Activated naive CD8-positive, alpha-beta T cell treated with anti-CD3 and anti-CD28 coated beads for 36 hours (primary cell): ENCODE measurements at regions not wholly inside any gene's neighbourhood (a gene's known extent, or its start where the extent isn't known, plus 50 kb on each side); places are given as distances from the start of the nearest gene placed in this dataset.
"Not testable (repeated sequence)": the region's sequence is repeated elsewhere in the genome, so short reads cannot be mapped to it uniquely, and the experiment has no call there.

Experiments used
- DNase-seq: peaks from one replicate; pipeline ENCODE4 v3.0.0; 2021
- H3K27ac Mint-ChIP-seq: one replicate; pipeline ENCODE4 v1.8.0; 2022; ENCODE audit warnings: mild to moderate bottlenecking, moderate library complexity, mixed read lengths
- H3K27me3 Mint-ChIP-seq: one replicate; pipeline ENCODE4 v1.8.0; 2022; ENCODE audit warnings: mild to moderate bottlenecking, mixed read lengths
- H3K36me3 Mint-ChIP-seq: one replicate; pipeline ENCODE4 v1.8.0; 2021; ENCODE audit warnings: mild to moderate bottlenecking, mixed read lengths
- H3K4me1 Mint-ChIP-seq: one replicate; pipeline ENCODE4 v1.8.0; 2021; ENCODE audit warnings: mixed read lengths
- H3K4me3 Mint-ChIP-seq: one replicate; pipeline ENCODE4 v1.8.0; 2022; ENCODE audit warnings: mild to moderate bottlenecking, moderate library complexity, mixed read lengths
- H3K9me3 Mint-ChIP-seq: one replicate; pipeline ENCODE4 v1.8.0; 2022; ENCODE audit warnings: mixed read lengths

DNA sequence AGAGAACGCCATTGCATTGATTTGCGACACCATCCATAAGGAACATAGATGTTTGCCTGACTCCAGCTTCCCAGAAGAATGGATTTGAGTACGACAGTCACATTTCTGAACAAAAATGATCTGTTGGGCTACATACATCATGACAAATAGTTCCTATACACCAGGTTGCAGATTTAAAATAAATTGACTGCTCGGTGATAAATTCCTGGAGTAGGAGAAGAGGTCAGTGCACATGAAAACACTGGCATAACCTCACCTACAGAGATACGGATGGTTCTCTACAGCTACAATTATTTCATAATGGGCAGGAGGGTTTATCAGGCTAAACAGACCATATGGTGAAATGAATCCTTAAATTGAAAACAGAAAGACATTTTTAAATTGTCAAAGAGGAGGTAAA lies 316.5 kb upstream of the ADARB2 start:
- Mint-ChIP-seq H3K27ac (no peak overlapping the region), H3K9me3 (peaks cover 2% of the 10 kb centered on the region), H3K4me1 (no peaks in the 10 kb centered on the region), H3K36me3 (no peaks in the 10 kb centered on the region), H3K27me3 (peaks cover 3% of the 10 kb centered on the region), H3K4me3 (no peak overlapping the region)
- no peak for DNase-seq

DNA sequence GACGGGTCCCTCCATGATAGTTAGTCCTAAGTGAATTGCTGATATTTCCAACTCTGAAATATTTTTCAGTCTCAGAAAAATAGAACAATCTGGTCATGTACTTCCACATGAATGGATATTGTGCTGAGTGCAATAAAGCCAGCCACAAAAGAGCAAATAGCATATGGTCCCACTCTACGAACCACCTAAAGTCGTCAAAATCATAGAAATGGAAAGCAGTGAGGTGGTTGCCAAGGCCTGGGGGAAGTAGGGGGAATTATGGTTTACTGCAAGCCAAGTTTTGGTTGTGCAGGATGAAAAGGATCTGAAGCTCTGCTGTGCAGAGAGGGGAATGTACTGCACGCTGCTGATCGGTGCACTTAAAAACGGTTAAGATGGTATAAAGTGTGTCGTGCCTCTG lies 313.8 kb upstream of the ADARB2 start:
- Mint-ChIP-seq H3K4me1 (no peaks in the 10 kb centered on the region), H3K27me3 (no peaks in the 10 kb centered on the region), H3K4me3 (no peak overlapping the region), H3K36me3 (no peaks in the 10 kb centered on the region), H3K9me3 (peaks cover 2% of the 10 kb centered on the region), H3K27ac (no peak overlapping the region)
- no peak for DNase-seq

DNA sequence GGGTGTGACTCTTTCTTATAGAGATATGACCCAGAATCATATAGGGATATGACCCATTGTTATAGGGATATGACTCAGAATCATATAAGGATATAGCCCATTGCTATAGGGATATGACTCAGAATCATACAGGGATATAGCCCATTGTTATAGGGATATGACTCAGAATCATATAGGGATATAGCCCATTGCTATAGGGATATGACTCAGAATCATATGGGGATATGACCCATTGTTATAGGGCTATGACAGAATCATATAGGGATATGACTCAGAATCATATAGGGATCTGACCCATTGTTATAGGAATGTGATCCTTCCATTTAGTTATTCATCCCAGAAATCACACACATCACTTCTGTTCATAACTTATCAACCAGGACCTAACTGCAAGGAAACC lies 312.2 kb upstream of the ADARB2 start:
- H3K4me1 Mint-ChIP-seq, result no peaks in the 10 kb centered on the region
- DNase-seq, result no peak
- H3K4me3 Mint-ChIP-seq, result no peak overlapping the region
- H3K9me3 Mint-ChIP-seq, result peaks cover 2% of the 10 kb centered on the region
- H3K36me3 Mint-ChIP-seq, result no peaks in the 10 kb centered on the region
- no peaks in the 10 kb centered on the region for H3K27me3 Mint-ChIP-seq
- H3K27ac Mint-ChIP-seq, result no peak overlapping the region

DNA sequence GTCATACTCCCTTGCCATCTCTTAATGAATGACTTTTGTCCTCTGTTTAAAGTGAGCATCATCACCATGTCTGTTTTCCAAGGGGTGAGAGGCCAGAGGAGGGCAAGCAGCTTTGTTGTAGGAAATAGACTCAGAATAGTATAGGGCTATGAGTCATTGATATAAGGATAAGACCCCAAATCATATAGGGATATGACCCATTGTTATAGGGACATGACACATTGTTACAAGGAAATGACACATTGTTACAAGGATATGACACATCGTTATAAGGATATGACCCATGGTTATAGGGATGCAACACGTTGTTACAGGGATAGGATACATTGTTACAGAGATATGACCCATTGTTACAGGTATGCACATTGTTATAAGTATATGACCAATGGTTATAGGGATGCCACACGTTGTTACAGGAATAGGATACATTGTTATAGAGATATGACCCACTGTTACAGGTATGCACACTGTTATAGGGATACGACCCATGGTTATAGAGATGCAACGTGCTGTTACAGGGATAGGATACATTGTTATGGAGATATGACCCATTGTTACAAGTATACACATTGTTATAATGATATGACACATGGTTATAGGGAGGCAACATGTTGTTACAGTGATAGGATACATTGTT lies 311.1 kb upstream of the ADARB2 start:
- Mint-ChIP-seq H3K4me3 (no peak overlapping the region), H3K27ac (no peak overlapping the region), H3K36me3 (no peaks in the 10 kb centered on the region), H3K4me1 (no peaks in the 10 kb centered on the region), H3K27me3 (no peaks in the 10 kb centered on the region), H3K9me3 (peaks cover 2% of the 10 kb centered on the region)
- no peak for DNase-seq

DNA sequence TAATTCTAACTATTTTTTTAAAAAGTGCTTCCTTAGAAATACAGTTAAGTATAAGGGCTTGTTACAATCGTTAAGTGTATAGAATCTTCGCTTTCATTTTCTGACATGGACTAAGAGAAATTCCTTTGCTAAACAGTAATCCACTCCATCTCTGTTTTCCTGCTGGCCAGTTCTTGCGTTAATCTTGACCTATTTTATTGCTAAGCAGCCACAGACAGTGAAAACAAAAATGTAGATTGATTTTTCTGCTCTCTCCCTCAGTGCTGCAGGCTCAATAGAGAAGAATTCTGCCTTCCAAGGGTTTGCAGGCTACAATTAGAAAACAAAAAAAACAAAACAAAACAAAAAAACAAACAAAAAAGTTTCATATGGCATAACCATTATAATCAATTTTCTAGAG lies 310.4 kb upstream of the ADARB2 start:
- Mint-ChIP-seq H3K4me1 (no peaks in the 10 kb centered on the region), H3K4me3 (no peak overlapping the region), H3K36me3 (no peaks in the 10 kb centered on the region), H3K27me3 (no peaks in the 10 kb centered on the region), H3K9me3 (peaks cover 2% of the 10 kb centered on the region), H3K27ac (no peak overlapping the region)
- no peak for DNase-seq

DNA sequence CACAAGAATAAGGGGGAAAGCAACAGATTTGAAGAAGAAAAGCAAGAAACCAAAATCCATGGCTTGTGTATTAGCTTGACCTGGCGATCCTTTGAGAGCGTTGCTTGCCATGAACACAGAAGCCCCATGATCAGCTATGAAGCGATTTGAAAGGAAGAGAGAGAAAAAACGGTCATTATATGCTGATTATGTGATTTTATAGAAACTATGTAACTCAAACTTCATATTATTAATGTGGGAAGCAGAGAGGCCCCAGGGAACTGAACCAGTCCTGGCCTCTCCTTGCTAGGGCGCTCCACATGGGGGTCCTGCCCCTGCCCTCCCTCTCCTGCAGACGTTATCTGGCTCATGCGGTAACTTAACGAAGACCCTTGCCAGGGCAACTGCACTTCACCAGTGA lies 306.1 kb upstream of the ADARB2 start:
- no peaks in the 10 kb centered on the region for H3K27me3 Mint-ChIP-seq
- H3K27ac Mint-ChIP-seq, result no peak overlapping the region
- H3K9me3 Mint-ChIP-seq, result no peaks in the 10 kb centered on the region
- no peak for DNase-seq
- H3K4me3 Mint-ChIP-seq, result no peak overlapping the region
- no peaks in the 10 kb centered on the region for H3K36me3 Mint-ChIP-seq
- no peaks in the 10 kb centered on the region for H3K4me1 Mint-ChIP-seq

DNA sequence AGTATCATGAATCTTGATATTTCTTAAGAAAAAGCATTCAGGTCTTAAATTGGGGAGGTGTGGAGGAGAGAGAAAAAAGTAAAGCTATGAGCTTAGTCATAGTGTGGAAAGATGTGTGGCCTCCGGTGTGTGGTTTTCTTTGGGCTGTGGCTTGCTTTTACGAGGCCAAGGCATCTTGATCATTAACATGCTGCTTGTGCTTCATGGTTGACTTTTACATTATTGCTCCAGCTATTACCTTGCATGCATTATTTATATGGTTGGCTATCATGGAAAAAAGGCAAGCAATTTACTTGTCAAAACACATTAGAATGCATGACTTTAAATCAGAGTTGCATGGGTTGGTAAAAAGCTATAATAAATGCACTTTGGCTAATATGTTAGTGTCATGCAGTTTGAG lies 300.7 kb upstream of the ADARB2 start:
- no peaks in the 10 kb centered on the region for H3K36me3 Mint-ChIP-seq
- no peaks in the 10 kb centered on the region for H3K27me3 Mint-ChIP-seq
- H3K9me3 Mint-ChIP-seq, result peaks cover 2% of the 10 kb centered on the region
- H3K4me1 Mint-ChIP-seq, result no peaks in the 10 kb centered on the region
- no peak overlapping the region for H3K4me3 Mint-ChIP-seq
- H3K27ac Mint-ChIP-seq, result no peak overlapping the region
- DNase-seq, result no peak

DNA sequence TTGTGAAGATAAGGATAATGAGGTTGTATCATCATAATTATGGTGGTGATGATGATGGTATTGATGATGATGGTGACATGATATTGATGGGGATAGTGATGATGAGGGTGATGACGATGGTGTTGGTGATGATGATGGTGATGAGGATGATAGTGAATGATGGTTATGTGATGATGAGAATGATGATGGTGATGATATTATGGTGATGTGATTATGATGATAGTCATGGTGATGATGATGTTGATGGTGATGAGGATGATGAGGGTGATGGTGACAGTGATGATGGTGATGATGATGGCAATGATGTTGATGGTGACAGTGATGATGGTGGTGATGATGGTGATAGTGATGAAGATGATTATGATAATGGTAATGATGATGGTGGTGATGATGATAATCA lies 299.9 kb upstream of the ADARB2 start:
- peaks cover 4% of the 10 kb centered on the region for H3K9me3 Mint-ChIP-seq
- no peaks in the 10 kb centered on the region for H3K4me1 Mint-ChIP-seq
- no peak overlapping the region for H3K4me3 Mint-ChIP-seq
- no peaks in the 10 kb centered on the region for H3K27me3 Mint-ChIP-seq
- no peak for DNase-seq
- no peak overlapping the region for H3K27ac Mint-ChIP-seq
- no peaks in the 10 kb centered on the region for H3K36me3 Mint-ChIP-seq

DNA sequence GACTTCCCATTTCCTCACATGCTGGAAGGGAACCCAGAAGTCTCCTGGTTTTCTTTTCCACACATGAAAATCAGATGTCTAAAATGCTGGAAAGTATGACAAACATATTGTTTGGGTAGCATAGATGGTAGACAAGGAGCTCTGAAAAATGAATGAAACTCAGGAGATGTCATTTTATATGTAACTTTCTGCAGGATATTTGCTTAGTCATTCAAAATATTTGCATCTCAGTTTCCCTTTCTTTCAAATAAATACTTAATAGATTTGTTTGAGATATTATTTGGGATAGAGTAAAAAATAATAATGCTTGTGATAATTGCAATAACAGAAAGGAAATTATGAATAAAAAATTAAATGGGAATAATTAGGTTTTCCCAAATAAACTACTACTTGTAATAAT lies 298.9 kb upstream of the ADARB2 start:
- Mint-ChIP-seq H3K27ac (no peak overlapping the region), H3K4me1 (no peaks in the 10 kb centered on the region), H3K27me3 (no peaks in the 10 kb centered on the region), H3K36me3 (no peaks in the 10 kb centered on the region), H3K4me3 (no peak overlapping the region), H3K9me3 (peaks cover 7% of the 10 kb centered on the region)
- DNase-seq, result no peak

DNA sequence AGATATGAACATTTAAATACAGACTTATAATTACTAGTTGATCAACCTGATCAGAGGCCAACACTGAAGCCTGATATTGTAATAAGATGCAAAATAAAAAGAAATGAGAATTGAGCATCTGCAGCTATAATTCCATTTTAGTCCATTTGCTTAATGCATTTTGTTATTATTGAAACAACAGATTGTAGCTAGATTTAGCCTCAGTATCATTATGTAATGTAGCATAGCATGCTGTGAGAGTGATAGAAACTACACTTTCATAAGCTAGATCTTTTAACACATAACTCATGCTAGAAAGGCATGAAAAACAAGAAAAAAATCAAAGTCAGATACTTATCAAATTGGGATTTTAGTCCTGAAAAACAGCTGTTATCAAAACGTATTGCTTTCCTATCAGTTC lies 292.7 kb upstream of the ADARB2 start:
- Mint-ChIP-seq H3K4me3 (no peak overlapping the region), H3K4me1 (no peaks in the 10 kb centered on the region), H3K27me3 (no peaks in the 10 kb centered on the region), H3K9me3 (peaks cover 5% of the 10 kb centered on the region), H3K36me3 (no peaks in the 10 kb centered on the region), H3K27ac (no peak overlapping the region)
- DNase-seq, result no peak

DNA sequence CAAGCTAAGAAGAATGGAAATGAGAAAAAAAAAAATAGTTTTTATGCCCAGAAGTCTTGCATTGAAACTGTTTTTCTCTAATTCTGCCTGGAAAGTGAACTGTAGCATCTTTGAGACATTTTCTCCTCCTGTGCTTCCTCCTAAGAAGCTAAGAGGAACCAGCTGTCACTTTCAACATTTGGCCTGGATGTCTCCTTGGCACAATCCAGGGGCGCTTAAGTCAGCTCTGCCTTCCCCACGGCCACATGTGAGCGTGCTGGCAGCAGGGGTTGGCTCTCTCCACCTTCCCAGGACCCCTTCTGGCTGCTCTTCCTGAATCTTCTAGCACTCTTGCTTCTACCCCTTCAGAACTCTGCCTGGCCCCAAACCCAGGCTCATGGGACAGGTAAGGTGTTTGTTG lies 289.6 kb upstream of the ADARB2 start:
- Mint-ChIP-seq H3K27ac (no peak overlapping the region), H3K36me3 (no peaks in the 10 kb centered on the region), H3K4me3 (no peak overlapping the region), H3K4me1 (no peaks in the 10 kb centered on the region), H3K9me3 (no peaks in the 10 kb centered on the region), H3K27me3 (no peaks in the 10 kb centered on the region)
- DNase-seq, result no peak

DNA sequence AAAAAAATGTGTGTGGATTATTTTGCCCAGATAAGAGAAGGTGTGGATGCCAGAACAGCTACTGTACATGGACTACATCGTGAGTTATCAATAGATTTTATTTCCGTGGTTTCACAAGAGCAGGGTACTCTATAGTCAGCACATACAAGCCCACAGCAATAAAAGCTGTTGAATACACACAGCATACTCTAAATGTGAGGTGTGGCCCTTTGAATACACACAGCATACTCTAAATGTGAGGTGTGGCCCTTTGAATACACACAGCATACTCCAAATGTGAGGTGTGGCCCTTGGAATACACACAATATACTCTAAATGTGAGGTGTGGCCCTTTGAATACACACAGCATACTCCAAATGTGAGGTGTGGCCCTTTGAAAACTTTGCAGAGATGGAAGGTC lies 287.4 kb upstream of the ADARB2 start:
- H3K4me3 Mint-ChIP-seq, H3K4me1 Mint-ChIP-seq, H3K9me3 Mint-ChIP-seq, H3K27ac Mint-ChIP-seq, H3K36me3 Mint-ChIP-seq, DNase-seq, H3K27me3 Mint-ChIP-seq: not testable (repeated sequence)

DNA sequence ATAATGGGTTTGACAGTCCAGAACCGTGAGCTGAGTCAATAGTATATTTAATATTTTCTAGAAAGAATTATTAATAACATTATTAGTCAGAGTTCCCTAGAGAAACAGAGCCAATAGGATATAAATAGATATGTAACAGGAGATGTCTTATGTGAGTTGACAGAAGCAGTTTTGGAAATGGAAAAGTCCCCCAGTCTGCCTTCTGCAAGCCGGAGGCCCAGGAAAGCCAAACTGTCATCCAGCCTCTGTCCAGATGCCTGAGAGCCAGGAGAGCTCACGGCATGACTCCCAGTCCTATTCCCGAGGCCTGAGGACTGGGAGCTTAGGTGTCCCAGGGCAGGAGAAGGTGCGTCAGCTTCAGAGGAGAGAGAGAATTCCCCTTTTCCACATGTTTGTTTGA lies 286.4 kb upstream of the ADARB2 start:
- no peaks in the 10 kb centered on the region for H3K36me3 Mint-ChIP-seq
- H3K27ac Mint-ChIP-seq, result no peak overlapping the region
- H3K4me3 Mint-ChIP-seq, result no peak overlapping the region
- no peaks in the 10 kb centered on the region for H3K27me3 Mint-ChIP-seq
- no peaks in the 10 kb centered on the region for H3K4me1 Mint-ChIP-seq
- H3K9me3 Mint-ChIP-seq, result no peaks in the 10 kb centered on the region
- no peak for DNase-seq

DNA sequence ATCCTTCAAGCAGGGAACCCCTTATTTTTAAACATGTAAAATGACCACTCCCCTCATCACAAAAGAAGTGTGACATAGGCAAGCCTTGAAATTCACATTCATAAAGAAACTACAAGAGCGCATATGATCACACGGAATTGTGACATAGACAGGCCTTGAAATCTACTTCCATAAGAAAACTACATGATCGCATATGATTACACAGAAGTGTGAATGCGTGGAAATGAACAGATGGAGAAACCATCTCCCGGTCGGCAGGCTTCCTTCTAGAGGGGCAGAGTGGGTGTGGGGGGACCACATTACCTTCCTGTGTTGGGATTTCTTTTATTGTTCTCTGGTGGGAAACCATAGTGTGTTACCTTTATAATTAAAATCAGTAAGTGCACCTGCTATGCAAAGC lies 285.1 kb upstream of the ADARB2 start:
- no peaks in the 10 kb centered on the region for H3K27me3 Mint-ChIP-seq
- no peaks in the 10 kb centered on the region for H3K4me1 Mint-ChIP-seq
- DNase-seq, result no peak

DNA sequence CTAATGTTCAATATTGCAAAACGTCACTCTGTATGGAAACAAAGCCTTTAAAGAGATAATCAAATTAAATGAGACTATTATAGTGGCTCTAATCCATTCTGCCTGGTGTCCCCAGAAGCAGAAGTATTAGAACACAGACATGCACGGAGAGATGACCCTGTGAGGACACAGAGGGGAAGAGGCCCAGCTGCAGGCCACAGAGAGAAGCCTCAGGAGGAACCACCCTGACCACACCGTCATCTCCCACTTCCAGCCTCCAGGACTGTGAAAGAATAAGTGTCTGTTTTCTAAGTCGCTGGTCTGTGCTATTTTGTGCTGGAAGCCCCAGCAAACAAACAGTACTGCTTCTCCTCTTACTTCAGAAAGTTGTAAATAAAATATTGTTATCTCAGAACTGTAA lies 283.5 kb upstream of the ADARB2 start:
- H3K27ac Mint-ChIP-seq, result no peak overlapping the region
- H3K4me1 Mint-ChIP-seq, result no peaks in the 10 kb centered on the region
- H3K9me3 Mint-ChIP-seq, result no peaks in the 10 kb centered on the region
- DNase-seq, result no peak
- H3K4me3 Mint-ChIP-seq, result no peak overlapping the region
- H3K27me3 Mint-ChIP-seq, result no peaks in the 10 kb centered on the region
- no peaks in the 10 kb centered on the region for H3K36me3 Mint-ChIP-seq

More for the DNA sequence above, 285.1 kb upstream of the ADARB2 start:
- H3K9me3 Mint-ChIP-seq, result no peaks in the 10 kb centered on the region
- no peak overlapping the region for H3K27ac Mint-ChIP-seq
- no peak overlapping the region for H3K4me3 Mint-ChIP-seq
- no peaks in the 10 kb centered on the region for H3K36me3 Mint-ChIP-seq

DNA sequence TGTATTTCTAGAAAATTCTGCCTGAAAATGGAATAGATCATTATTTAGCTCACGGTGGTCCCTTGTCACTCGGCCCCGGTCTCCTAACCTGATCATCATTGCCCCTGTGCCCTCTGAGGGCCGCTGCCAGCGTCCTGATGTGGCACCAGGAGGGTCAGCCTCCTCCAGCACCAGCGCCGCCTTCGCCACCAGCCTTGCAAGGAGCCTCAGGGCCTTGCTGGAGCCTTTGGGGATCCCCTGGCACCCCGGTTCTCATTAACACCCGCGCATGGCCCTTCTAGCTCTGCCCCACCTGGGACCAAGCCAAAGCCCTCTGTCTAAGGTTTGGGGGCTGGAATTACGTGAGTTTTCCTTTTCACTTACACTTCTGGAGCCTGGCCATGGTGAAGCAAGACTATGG lies 282.5 kb upstream of the ADARB2 start:
- no peak for DNase-seq
- H3K9me3 Mint-ChIP-seq, result no peaks in the 10 kb centered on the region
- H3K4me1 Mint-ChIP-seq, result no peaks in the 10 kb centered on the region
- H3K27me3 Mint-ChIP-seq, result no peaks in the 10 kb centered on the region
- H3K36me3 Mint-ChIP-seq, result no peaks in the 10 kb centered on the region
- H3K27ac Mint-ChIP-seq, result no peak overlapping the region
- no peak overlapping the region for H3K4me3 Mint-ChIP-seq

DNA sequence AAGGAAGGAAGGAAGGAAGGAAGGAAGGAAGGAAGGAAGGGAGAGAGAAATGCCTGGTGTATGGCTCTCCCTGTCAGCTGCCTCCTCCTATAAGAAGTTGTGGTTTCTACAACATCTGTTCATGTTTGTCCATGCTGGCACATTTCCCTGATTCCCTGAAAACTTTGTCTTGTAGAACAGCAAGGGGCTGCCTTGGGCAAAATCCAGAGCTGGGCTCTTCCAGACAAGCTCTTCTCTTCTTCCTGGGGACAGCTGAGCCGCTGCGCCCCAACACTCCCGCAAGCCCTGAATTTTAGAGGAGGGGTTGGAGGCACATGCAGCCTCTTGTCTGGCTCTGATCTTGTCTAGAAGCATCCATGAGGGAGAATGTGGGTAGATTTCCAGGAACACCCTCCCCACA lies 282.0 kb upstream of the ADARB2 start:
- no peak overlapping the region for H3K4me3 Mint-ChIP-seq
- H3K27ac Mint-ChIP-seq, result no peak overlapping the region
- H3K4me1 Mint-ChIP-seq, result no peaks in the 10 kb centered on the region
- no peaks in the 10 kb centered on the region for H3K9me3 Mint-ChIP-seq
- H3K27me3 Mint-ChIP-seq, result no peaks in the 10 kb centered on the region
- DNase-seq, result no peak
- H3K36me3 Mint-ChIP-seq, result no peaks in the 10 kb centered on the region
